GM12878 (cell line): ENCODE measurements at regions not wholly inside any gene's neighbourhood (a gene's known extent, or its start where the extent isn't known, plus 50 kb on each side); places are given as distances from the start of the nearest gene placed in this dataset.

Source experiments
- ATAC-seq: fragments of 200-7000 bp; cut with Tn5 transposase; 3 replicates; pipeline ENCODE4 v1.9.1; 2020; ENCODE audit warnings: mild to moderate bottlenecking, moderate library complexity
- BruUV-seq: library from RNA; stranded (reverse); fragments of 400-500 nt; replicated peaks from 2 replicates; lab custom pipeline; 2021; lab: Mats Ljungman, UMichigan
- CTCF ChIA-PET: fragments of 300-600 bp; sonication (Branson Sonifier 250); formaldehyde crosslinking; extraction: SDS; loops from one replicate; lab custom pipeline; 2021; ENCODE audit warnings: inconsistent platforms; lab: Yijun Ruan, JAX
- POLR2A ChIA-PET: fragments of 350-600 bp; formaldehyde crosslinking; extraction: SDS; loops from one replicate; lab custom pipeline; 2021; ENCODE audit warnings: inconsistent platforms; lab: Charles Lee
- RAD21 ChIA-PET: fragments of 300-600 bp; sonication (Branson Sonifier 250); formaldehyde crosslinking; loops from one replicate; lab custom pipeline; 2023; ENCODE audit warnings: antibody characterized with exemption; ENCODE audit not compliant: unreplicated experiment; lab: Charles Lee
- SMC1A ChIA-PET: fragments of 300-600 bp; sonication (Branson Sonifier 250); formaldehyde crosslinking; loops from one replicate; lab custom pipeline; 2023; ENCODE audit not compliant: unreplicated experiment, uncharacterized antibody; lab: Charles Lee
- DNase-seq: peaks from one replicate; pipeline ENCODE4 v3.0.0-alpha.2; 2011; ENCODE audit warnings: low read depth, low spot score
- FAIRE-seq: peaks from 3 replicates; lab custom pipeline; 2011; peaks lifted over from hg19 to GRCh38; lab: Jason Lieb, UNC
- H2AFZ ChIP-seq: 2 replicates; pipeline ENCODE4 v1.6.0; 2011; ENCODE audit warnings: low read depth, low read length, control low read depth; ENCODE audit not compliant: control insufficient read depth
- H3K27ac ChIP-seq: 2 replicates; pipeline ENCODE4 v1.5.1; 2011; ENCODE audit warnings: control low read depth; ENCODE audit not compliant: control insufficient read depth, insufficient read depth
- H3K27me3 ChIP-seq, 2 experiments: replicated peaks in 1 of 2; 2 replicates each; pipeline versions ENCODE4 v1.6.0 to v1.6.1; 2011; ENCODE audit warnings: low read length in 1 of 2; ENCODE audit not compliant: control insufficient read depth in 2 of 2, insufficient read depth in 2 of 2
- H3K36me3 ChIP-seq, 2 experiments: 2 replicates each; pipeline ENCODE4 v1.5.1; 2011; ENCODE audit warnings: low read length in 1 of 2; ENCODE audit not compliant: control insufficient read depth in 2 of 2, insufficient read depth in 2 of 2
- H3K4me1 ChIP-seq: 2 replicates; pipeline ENCODE4 v1.6.1; 2011; ENCODE audit warnings: mild to moderate bottlenecking, low read length, moderate library complexity, mixed read lengths; ENCODE audit not compliant: control insufficient read depth, insufficient read depth
- H3K4me2 ChIP-seq: 2 replicates; pipeline ENCODE4 v1.6.0; 2011; ENCODE audit warnings: control low read depth; ENCODE audit not compliant: control insufficient read depth, insufficient read depth
- H3K4me3 ChIP-seq: fragments of 200-600 bp; sonication (generic); 2 replicates; pipeline ENCODE4 v1.5.1; 2016
- H3K79me2 ChIP-seq: 2 replicates; pipeline ENCODE4 v1.6.0; 2011; ENCODE audit warnings: low read length; ENCODE audit not compliant: control insufficient read depth, insufficient read depth
- H3K9ac ChIP-seq: 2 replicates; pipeline ENCODE4 v1.8.0; 2011; ENCODE audit warnings: low read length, control low read depth, mixed read lengths; ENCODE audit not compliant: control insufficient read depth, insufficient read depth
- H3K9me3 ChIP-seq: replicated peaks from 3 replicates; pipeline ENCODE4 v1.5.1; 2011; ENCODE audit warnings: mild to moderate bottlenecking, low read length; ENCODE audit not compliant: control insufficient read depth, insufficient read depth
- H4K20me1 ChIP-seq: 2 replicates; pipeline ENCODE4 v1.6.0; 2011; ENCODE audit not compliant: control insufficient read depth, insufficient read depth
- BRCA1 ChIP-seq: IDR thresholded peaks from 2 replicates; pipeline ENCODE4 v1.6.1; 2011; ENCODE audit warnings: low read depth, low read length, improper control_type of control experiment
- SMC3 ChIP-seq: IDR thresholded peaks from 2 replicates; pipeline ENCODE4 v1.6.1; 2011; ENCODE audit warnings: low read length, improper control_type of control experiment, borderline replicate concordance
- ZBTB4 ChIP-seq: fragments of 450-650 bp; formaldehyde crosslinking; IDR thresholded peaks from 2 replicates; pipeline ENCODE4 v1.4.0; 2022; ENCODE audit warnings: mild to moderate bottlenecking, moderate library complexity
- WGBS: methylation state at CpG from one replicate; pipeline ENCODE4 v1.1.6; 2016; ENCODE audit warnings: low lambda C conversion rate; ENCODE audit not compliant: insufficient replicate concordance, insufficient coverage; ENCODE audit errors: missing lambda C conversion rate; 5-methylcytosine and 5-hydroxymethylcytosine counted together
- in situ Hi-C: fragments of 300-500 bp; cut with MboI; formaldehyde crosslinking; loops from 9 replicates; pipeline ENCODE4 v1.14.3; 2018; ENCODE audit warnings: mixed read lengths
- intact Hi-C: fragments of 100-400 bp; cut with micrococcal nuclease; formaldehyde crosslinking; loops from one replicate; pipeline ENCODE4 v1.14.2; 2022; ENCODE audit not compliant: unreplicated experiment

GRCh38 chr7:81393018-81393417 lies 376.8 kb downstream of the HGF start (continued):
- no peak for TF ChIP-seq ZBTB4 (CRISPR knock-in tag)

- H3K4me3 ChIP-seq = no peak overlapping the region
- no peak overlapping the region for H3K9ac ChIP-seq
- 0% methylated on average over 1 of the region's 1 CpG for WGBS
- DNase-seq (no peak), ATAC-seq (no peak), FAIRE-seq (no peak)
- ChIA-PET SMC1A (no interaction called here), CTCF (no interaction called here), POLR2A (no interaction called here), RAD21 (no interaction called here)
- no peak overlapping the region for H3K4me2 ChIP-seq
- no peaks in the 10 kb centered on the region for H4K20me1 ChIP-seq
- no peaks in the 10 kb centered on the region for H3K9me3 ChIP-seq
- H3K79me2 ChIP-seq = no peaks in the 10 kb centered on the region
- in situ Hi-C loops = no loop called here
- H3K27me3 ChIP-seq = no peaks in the 10 kb centered on the region; a peak in 1 of 4 replicates
- intact Hi-C loops = no loop called here
- TF ChIP-seq SMC3 (no peak), BRCA1 (no peak)
- no peaks in the 10 kb centered on the region for H3K36me3 ChIP-seq
- BruUV-seq = no TSS peak
- no peak overlapping the region for H2AFZ ChIP-seq
- H3K4me1 ChIP-seq = no peaks in the 10 kb centered on the region
- no peak overlapping the region for H3K27ac ChIP-seq
Measured at GRCh38 chr7:81385370-81385769, 384.5 kb downstream of the HGF start.
